ENCODE measurements at regions not wholly inside any gene's neighbourhood (a gene's known extent, or its start where the extent isn't known, plus 50 kb on each side); places are given as distances from the start of the nearest gene placed in this dataset.

GRCh38 chr10:78563314-78563713 lies 505.5 kb upstream of the ZMIZ1 start:
- ATAC-seq (ENCODE audit: low read depth) (no peak), DNase-seq (ENCODE audit: low spot score) (no peak)
- Histone ChIP-seq H3K9me3 (ENCODE audit: severe bottlenecking) (no peaks in the 10 kb centered on the region), H3K36me3 (ENCODE audit: low read depth) (no peaks in the 10 kb centered on the region), H3K27me3 (ENCODE audit: insufficient read depth, poor library complexity, severe bottlenecking) (peaks cover 5% of the 10 kb centered on the region), H3K27ac (ENCODE audit: poor library complexity, severe bottlenecking) (no peak overlapping the region), H3K4me3 (ENCODE audit: severe bottlenecking) (no peak overlapping the region), H3K4me1 (ENCODE audit: insufficient read depth, poor library complexity, severe bottlenecking) (no peaks in the 10 kb centered on the region)
- TF ChIP-seq CTCF (IDR thresholded peaks at IDR 0.05; ENCODE audit: poor library complexity, severe bottlenecking), result no peak

GRCh38 chr10:78565841-78566240 lies 502.9 kb upstream of the ZMIZ1 start:
- no peak for TF ChIP-seq CTCF (IDR thresholded peaks at IDR 0.05; ENCODE audit: poor library complexity, severe bottlenecking)
- no peaks in the 10 kb centered on the region for H3K9me3 ChIP-seq (ENCODE audit: severe bottlenecking)
- peaks cover 5% of the 10 kb centered on the region for H3K27me3 ChIP-seq (ENCODE audit: insufficient read depth, poor library complexity, severe bottlenecking)
- H3K27ac ChIP-seq (ENCODE audit: poor library complexity, severe bottlenecking), result no peak overlapping the region
- no peaks in the 10 kb centered on the region for H3K36me3 ChIP-seq (ENCODE audit: low read depth)
- H3K4me3 ChIP-seq (ENCODE audit: severe bottlenecking), result no peak overlapping the region
- ATAC-seq (ENCODE audit: low read depth) (no peak), DNase-seq (ENCODE audit: low spot score) (no peak)
- H3K4me1 ChIP-seq (ENCODE audit: insufficient read depth, poor library complexity, severe bottlenecking), result no peaks in the 10 kb centered on the region

- TF ChIP-seq CTCF (IDR thresholded peaks at IDR 0.05; ENCODE audit: poor library complexity, severe bottlenecking), result no peak
- peaks cover 5% of the 10 kb centered on the region for H3K27me3 ChIP-seq (ENCODE audit: insufficient read depth, poor library complexity, severe bottlenecking)
Measured at GRCh38 chr10:78566284-78567111, 502.3 kb upstream of the ZMIZ1 start.

GRCh38 chr10:78567680-78568455 lies 500.9 kb upstream of the ZMIZ1 start:
- TF ChIP-seq CTCF (IDR thresholded peaks at IDR 0.05; ENCODE audit: poor library complexity, severe bottlenecking), result no peak
- H3K36me3 ChIP-seq (ENCODE audit: low read depth), result no peaks in the 10 kb centered on the region
- H3K27me3 ChIP-seq (ENCODE audit: insufficient read depth, poor library complexity, severe bottlenecking), result peaks cover 5% of the 10 kb centered on the region
- H3K9me3 ChIP-seq (ENCODE audit: severe bottlenecking), result no peaks in the 10 kb centered on the region
- H3K27ac ChIP-seq (ENCODE audit: poor library complexity, severe bottlenecking), result no peak overlapping the region
- DNase-seq (ENCODE audit: low spot score), result no peak
- H3K4me1 ChIP-seq (ENCODE audit: insufficient read depth, poor library complexity, severe bottlenecking), result no peaks in the 10 kb centered on the region
- H3K4me3 ChIP-seq (ENCODE audit: severe bottlenecking), result no peak overlapping the region
- ATAC-seq (ENCODE audit: low read depth), result no peak

More at GRCh38 chr10:78566284-78567111, 502.3 kb upstream of the ZMIZ1 start:
- no peak overlapping the region for H3K27ac ChIP-seq (ENCODE audit: poor library complexity, severe bottlenecking)
- no peaks in the 10 kb centered on the region for H3K9me3 ChIP-seq (ENCODE audit: severe bottlenecking)
- no peaks in the 10 kb centered on the region for H3K36me3 ChIP-seq (ENCODE audit: low read depth)
- DNase-seq (ENCODE audit: low spot score) (no peak), ATAC-seq (ENCODE audit: low read depth) (no peak)
- no peaks in the 10 kb centered on the region for H3K4me1 ChIP-seq (ENCODE audit: insufficient read depth, poor library complexity, severe bottlenecking)
- H3K4me3 ChIP-seq (ENCODE audit: severe bottlenecking), result no peak overlapping the region
